ENCODE measurements at regions not wholly inside any gene's neighbourhood (a gene's known extent, or its start where the extent isn't known, plus 50 kb on each side); places are given as distances from the start of the nearest gene placed in this dataset.

GRCh38 chr2:15808204-15808910 is 132.0 kb upstream of the MYCN start:
- no peak for TF ChIP-seq POLR2A (IDR thresholded peaks at IDR 0.05)
- no peak for TF ChIP-seq CTCF (IDR thresholded peaks at IDR 0.05)
- TF ChIP-seq POLR2AphosphoS5 (IDR thresholded peaks at IDR 0.05): no peak
- no peak for TF ChIP-seq EP300 (IDR thresholded peaks at IDR 0.05)
